HepG2 (cell line): ENCODE measurements at regions not wholly inside any gene's neighbourhood (a gene's known extent, or its start where the extent isn't known, plus 50 kb on each side); places are given as distances from the start of the nearest gene placed in this dataset.

ENCODE experiments used
- FOXM1 ChIP-seq: sonication (generic); formaldehyde crosslinking; IDR thresholded peaks from 2 replicates; pipeline ENCODE4 v1.5.0; 2020; ENCODE audit warnings: missing genetic modification reagents
- JUND ChIP-seq: sonication (generic); formaldehyde crosslinking; IDR thresholded peaks from 2 replicates; pipeline ENCODE4 v1.8.0; 2022; ENCODE audit warnings: mild to moderate bottlenecking, missing genetic modification reagents
- KAT7 ChIP-seq: IDR thresholded peaks from 2 replicates; pipeline ENCODE4 v1.6.1; 2018; ENCODE audit warnings: borderline replicate concordance, missing compliant biosample characterization
- RAD21 ChIP-seq: fragments of 450-650 bp; formaldehyde crosslinking; IDR thresholded peaks from 2 replicates; pipeline ENCODE4 v1.5.0; 2020; ENCODE audit warnings: mild to moderate bottlenecking
- ZBTB39 ChIP-seq: sonication (generic); formaldehyde crosslinking; IDR thresholded peaks from 2 replicates; pipeline ENCODE4 v1.5.0; 2020; ENCODE audit warnings: missing genetic modification reagents
- TF ChIP-seq, protein P1 (sequence below): sonication (generic); formaldehyde crosslinking; IDR thresholded peaks from 2 replicates; pipeline ENCODE4 v1.4.0; 2020; ENCODE audit warnings: missing genetic modification reagents, borderline replicate concordance

- TF ChIP-seq KAT7 (CRISPR knock-in tag) (no peak), RAD21 (no peak), ZBTB39 (CRISPR knock-in tag) (no peak), FOXM1 (CRISPR knock-in tag) (no peak), JUND (CRISPR knock-in tag) (no peak)
- TF ChIP-seq, protein P1, sequence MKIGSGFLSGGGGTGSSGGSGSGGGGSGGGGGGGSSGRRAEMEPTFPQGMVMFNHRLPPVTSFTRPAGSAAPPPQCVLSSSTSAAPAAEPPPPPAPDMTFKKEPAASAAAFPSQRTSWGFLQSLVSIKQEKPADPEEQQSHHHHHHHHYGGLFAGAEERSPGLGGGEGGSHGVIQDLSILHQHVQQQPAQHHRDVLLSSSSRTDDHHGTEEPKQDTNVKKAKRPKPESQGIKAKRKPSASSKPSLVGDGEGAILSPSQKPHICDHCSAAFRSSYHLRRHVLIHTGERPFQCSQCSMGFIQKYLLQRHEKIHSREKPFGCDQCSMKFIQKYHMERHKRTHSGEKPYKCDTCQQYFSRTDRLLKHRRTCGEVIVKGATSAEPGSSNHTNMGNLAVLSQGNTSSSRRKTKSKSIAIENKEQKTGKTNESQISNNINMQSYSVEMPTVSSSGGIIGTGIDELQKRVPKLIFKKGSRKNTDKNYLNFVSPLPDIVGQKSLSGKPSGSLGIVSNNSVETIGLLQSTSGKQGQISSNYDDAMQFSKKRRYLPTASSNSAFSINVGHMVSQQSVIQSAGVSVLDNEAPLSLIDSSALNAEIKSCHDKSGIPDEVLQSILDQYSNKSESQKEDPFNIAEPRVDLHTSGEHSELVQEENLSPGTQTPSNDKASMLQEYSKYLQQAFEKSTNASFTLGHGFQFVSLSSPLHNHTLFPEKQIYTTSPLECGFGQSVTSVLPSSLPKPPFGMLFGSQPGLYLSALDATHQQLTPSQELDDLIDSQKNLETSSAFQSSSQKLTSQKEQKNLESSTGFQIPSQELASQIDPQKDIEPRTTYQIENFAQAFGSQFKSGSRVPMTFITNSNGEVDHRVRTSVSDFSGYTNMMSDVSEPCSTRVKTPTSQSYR (CRISPR knock-in tag), result no peak
Measured at GRCh38 chr3:23656199-23656598, 149.6 kb upstream of the UBE2E1 start.
